HK-2 (cell line): ENCODE measurements at regions not wholly inside any gene's neighbourhood (a gene's known extent, or its start where the extent isn't known, plus 50 kb on each side); places are given as distances from the start of the nearest gene placed in this dataset.
"Not testable (repeated sequence)": the region's sequence is repeated elsewhere in the genome, so short reads cannot be mapped to it uniquely, and the experiment has no call there.

Experiments used
- DNase-seq: peaks from one replicate; pipeline ENCODE4 v3.0.0-alpha.2; 2018; ENCODE audit not compliant: unreplicated experiment

GRCh38 chr20:54938707-54939106 is 463.3 kb downstream of the DOK5 start:
- DNase-seq: no peak

DNA sequence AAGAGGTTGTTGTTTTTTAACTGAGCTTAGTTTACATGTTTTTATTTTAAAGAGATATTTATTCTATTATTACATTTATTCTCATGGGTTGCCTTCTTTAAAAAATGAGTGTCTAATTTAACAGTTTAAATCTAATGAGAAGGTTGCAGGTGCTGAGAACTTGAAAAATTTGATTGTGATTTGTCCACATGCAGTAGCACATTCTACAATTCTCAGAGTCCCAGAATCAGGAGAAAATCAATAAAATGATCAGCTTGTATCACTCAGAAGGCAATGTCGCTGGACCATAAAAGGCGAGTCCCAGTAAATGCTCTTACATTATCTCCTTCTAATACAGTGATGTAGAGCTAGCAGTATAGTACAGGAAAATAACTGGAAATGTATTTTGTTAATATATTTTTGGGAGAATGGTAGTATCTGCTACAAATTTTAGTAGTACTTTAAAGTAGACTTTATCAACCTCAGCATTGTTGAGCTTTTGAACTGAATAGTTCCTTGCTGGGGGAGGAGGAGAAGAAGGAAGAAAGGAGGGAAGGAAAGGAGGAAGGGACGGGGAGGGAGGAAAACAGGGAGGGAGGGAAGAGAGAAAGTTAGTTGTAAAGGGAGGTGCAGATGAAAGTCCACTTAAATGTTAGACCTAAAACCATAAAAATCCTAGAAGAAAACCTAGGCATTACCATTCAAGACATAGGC is 458.0 kb downstream of the DOK5 start:
- DNase-seq: no peak

DNA sequence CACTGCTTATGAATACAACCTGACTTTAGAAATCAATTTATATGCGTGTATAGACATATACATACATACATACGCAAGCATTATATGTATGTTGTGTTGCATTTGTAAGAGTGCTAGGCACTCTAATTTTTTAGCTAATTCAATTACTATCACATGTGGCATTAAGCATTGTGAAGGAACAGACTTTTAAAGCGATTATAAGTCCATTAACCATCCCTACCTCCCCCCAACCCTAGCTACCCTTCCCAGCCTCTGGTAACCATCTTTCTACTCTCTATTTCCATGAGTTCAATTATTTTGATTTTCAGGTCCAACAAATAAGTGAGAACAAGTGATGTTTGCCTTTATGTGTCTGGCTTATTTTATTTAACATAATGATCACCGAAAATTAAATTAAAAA is 453.8 kb downstream of the DOK5 start:
- DNase-seq: no peak

GRCh38 chr20:54928564-54928963 is 453.2 kb downstream of the DOK5 start:
- DNase-seq: no peak

- no peak for DNase-seq
These were observed 447.2 kb downstream of the DOK5 start for GRCh38 chr20:54922636-54923035.

GRCh38 chr20:54922096-54922495 is 446.7 kb downstream of the DOK5 start:
- DNase-seq: no peak

GRCh38 chr20:54920491-54920890 is 445.1 kb downstream of the DOK5 start:
- DNase-seq: no peak

- not testable (repeated sequence) for DNase-seq
These were observed 443.6 kb downstream of the DOK5 start for GRCh38 chr20:54918993-54919392.

GRCh38 chr20:54914995-54915394 is 439.6 kb downstream of the DOK5 start:
- DNase-seq: no peak

DNA sequence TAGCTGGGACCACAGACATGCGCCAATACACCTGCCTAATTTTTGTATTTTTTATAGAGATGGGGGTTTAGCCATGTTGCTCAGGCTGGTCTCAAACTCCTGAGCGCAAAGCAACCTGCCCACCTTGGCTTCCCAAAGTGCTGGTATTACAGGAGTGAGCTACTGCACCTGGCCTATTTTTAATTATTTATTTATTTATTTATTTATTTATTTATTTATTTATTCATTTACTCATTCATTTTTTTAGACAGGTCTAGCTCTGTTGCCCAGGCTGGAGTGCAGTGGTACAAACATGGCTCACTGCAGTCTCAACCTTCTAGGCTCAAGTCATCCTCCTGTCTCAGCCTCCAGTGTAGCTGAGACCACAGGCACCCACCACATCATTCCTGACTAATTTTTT is 434.3 kb downstream of the DOK5 start:
- no peak for DNase-seq

DNA sequence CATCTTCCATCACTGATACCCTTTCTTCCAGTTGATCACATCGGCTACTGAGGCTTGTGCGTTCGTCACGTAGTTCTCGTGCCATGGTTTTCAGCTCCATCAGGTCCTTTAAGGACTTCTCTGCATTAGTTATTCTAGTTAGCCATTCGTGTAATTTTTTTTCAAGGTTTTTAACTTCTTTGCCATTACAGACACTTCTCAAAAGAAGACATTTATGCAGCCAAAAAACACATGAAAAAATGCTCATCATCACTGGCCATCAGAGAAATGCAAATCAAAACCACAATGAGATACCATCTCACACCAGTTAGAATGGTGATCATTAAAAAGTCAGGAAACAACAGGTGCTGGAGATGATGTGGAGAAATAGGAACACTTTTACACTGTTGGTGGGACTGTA is 430.7 kb downstream of the DOK5 start:
- not testable (repeated sequence) for DNase-seq

GRCh38 chr20:54897787-54898186 is 422.4 kb downstream of the DOK5 start:
- no peak for DNase-seq

DNA sequence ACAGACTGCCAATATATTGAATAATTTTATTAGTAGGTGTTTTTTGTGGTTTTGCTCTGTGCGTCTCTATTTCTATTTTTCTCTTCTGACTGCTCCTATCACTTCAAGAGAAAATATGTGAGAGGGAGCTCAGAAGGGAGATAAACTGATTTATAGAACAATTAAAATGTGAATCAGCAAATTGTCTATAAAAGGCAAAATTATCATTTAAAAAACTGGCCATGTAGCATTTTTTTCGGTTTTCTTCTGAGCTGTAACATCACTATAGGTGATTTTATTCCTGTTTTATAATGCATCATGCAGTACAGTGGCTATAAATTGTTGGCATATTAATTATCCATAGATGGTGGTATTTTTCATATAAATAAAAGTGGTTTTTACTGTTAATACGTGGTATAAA is 416.5 kb downstream of the DOK5 start:
- no peak for DNase-seq

- no peak for DNase-seq
These were observed 404.0 kb downstream of the DOK5 start for GRCh38 chr20:54879393-54879792.

DNA sequence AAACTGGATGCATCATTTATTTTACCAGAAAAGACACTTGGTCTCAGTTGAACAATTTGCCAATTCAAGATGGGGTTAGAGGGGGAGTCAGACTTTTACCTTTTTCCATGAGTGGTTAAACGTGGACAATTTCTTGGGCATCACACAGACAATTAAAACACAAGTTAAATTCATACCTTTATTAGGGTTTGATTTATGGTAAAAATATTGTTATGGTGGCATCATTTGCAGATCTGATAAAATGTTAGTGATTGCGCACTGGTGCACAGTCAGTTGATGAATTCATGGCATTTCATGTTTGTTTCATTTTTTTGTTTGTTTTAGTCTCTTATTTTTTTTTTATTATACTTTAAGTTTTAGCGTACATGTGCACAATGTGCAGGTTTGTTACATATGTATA is 399.9 kb downstream of the DOK5 start:
- DNase-seq: no peak

- DNase-seq: no peak
These were observed 399.3 kb downstream of the DOK5 start for GRCh38 chr20:54874718-54875117.

DNA sequence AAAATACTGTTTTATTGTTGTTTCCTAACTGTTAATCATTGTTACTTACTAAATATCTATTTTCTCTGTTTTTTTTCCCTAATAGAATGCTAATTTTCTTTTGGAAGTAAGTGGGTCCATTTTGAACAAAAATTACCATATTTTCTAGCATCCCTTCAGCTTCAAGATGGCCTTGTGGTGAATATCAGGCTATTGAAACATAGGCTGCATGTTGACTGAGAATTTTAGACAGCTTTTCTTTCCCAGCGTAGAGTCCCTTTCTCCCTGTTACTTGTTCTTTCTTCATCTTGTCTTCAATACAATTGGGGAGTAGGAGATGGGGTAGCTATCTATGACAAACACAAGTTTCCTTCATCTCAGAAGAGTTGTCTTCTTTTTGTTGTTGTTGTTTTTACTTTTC is 397.0 kb downstream of the DOK5 start:
- no peak for DNase-seq

GRCh38 chr20:54869765-54870164 is 394.4 kb downstream of the DOK5 start:
- DNase-seq: no peak

DNA sequence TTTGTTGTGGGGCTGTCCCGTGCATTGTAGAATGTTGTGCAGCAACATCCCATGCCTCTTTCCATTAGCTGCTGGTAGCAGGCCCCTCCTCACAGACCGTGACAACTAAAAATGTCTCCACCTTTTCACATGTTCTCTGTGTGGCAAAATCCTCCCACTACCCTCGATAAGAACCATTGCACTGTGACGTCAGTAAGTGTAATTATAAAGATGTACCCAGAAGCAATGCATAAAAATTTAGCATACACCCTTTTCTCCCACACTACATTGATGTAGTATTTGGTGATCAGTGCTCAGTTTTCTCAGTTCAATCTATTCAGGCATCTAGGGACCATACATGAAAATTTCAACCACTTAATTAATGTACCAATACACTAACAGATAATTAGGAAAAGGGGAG is 389.9 kb downstream of the DOK5 start:
- no peak for DNase-seq

DNA sequence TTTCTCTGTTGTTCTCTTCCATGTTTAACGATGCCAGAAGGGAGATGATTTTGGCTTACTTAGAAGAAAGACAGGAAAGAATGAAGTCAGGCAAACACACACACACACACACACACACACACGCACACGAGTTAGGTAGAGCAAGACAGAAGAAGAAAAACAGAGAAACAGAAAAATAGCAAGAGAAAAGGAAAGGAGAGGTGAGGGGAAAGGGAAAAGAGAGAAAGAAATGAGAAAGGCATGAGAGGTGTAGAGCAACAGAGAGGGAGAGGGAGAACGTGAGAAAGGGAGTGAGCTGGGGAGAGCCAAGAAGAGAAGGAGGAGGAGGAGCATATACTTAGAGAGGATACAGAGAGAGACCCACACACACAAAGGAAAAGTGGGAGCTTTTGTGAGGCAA is 385.3 kb downstream of the DOK5 start:
- no peak for DNase-seq

- DNase-seq: no peak
These were observed 380.8 kb downstream of the DOK5 start for GRCh38 chr20:54856202-54856601.

DNA sequence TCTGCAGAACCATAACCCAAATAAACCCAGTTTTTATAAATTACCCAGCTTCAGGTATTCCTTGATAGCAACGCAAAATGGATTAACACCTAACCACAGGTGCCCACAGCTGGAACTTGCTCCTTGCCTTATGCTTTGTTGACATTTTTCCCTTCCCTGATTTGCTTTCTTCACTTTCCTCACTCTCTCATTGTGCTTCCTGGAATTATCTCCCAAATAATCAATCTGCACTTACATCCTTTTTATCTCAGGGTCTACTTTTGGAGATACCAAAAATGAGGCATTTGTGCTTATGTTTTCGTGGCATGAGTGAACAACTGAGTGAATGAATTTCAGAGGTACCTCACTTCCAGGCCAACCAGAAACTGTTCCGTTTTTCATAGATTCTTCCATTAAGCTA is 374.3 kb downstream of the DOK5 start:
- no peak for DNase-seq

- no peak for DNase-seq
These were observed 373.7 kb downstream of the DOK5 start for GRCh38 chr20:54848984-54849538.

GRCh38 chr20:54848262-54848661 is 372.9 kb downstream of the DOK5 start:
- no peak for DNase-seq
